ENCODE measurements at regions not wholly inside any gene's neighbourhood (a gene's known extent, or its start where the extent isn't known, plus 50 kb on each side); places are given as distances from the start of the nearest gene placed in this dataset.
"Not testable (repeated sequence)": the region's sequence is repeated elsewhere in the genome, so short reads cannot be mapped to it uniquely, and the experiment has no call there.

- DNase-seq = no peak
- Histone ChIP-seq H3K9me3 (peaks cover 0 to 27% (median 14%) of the 10 kb centered on the region in 8 donors), H3K4me3 (no peak overlapping the region), H3K27me3 (replicated peaks in 1 of 7) (no peaks in the 10 kb centered on the region), H3K27ac (no peak overlapping the region), H3K4me1 (no peaks in the 10 kb centered on the region), H3K36me3 (no peaks in the 10 kb centered on the region)
- TF ChIP-seq POLR2A (IDR thresholded peaks at IDR 0.05) (no peak), CTCF (IDR thresholded peaks at IDR 0.05 in 8 of 11, conservative IDR thresholded peaks at IDR 0.05 in 3 of 11) (no peak), POLR2AphosphoS5 (IDR thresholded peaks at IDR 0.05) (no peak)
- intact Hi-C loops (cut with DNase I; ENCODE audit: low total_unique reads) = no loop called here
- 65 to 82% (median 74%) methylated on average over 2 of the region's 2 CpGs for WGBS, 5 donors
Measured at GRCh38 chr21:19540287-19540686, 1136.7 kb upstream of the TMPRSS15 start.

GRCh38 chr21:19541602-19542001, 1138.0 kb upstream of the TMPRSS15 start:
- intact Hi-C loops (cut with DNase I; ENCODE audit: low total_unique reads) = no loop called here
- WGBS, 5 donors = 58 to 75% (median 68%) methylated on average over 2 of the region's 2 CpGs

GRCh38 chr21:19544493-19544892, 1140.9 kb upstream of the TMPRSS15 start:
- H3K27ac ChIP-seq; H3K4me3 ChIP-seq; intact Hi-C loops (cut with DNase I; ENCODE audit: low total_unique reads); H3K27me3 ChIP-seq (replicated peaks in 1 of 7); H3K36me3 ChIP-seq; H3K4me1 ChIP-seq; DNase-seq: not testable (repeated sequence)
- WGBS, 5 donors = 66 to 76% (median 70%) methylated on average over 4 of the region's 4 CpGs
- H3K9me3 ChIP-seq = peaks cover 0 to 41% (median 23%) of the 10 kb centered on the region in 8 donors

More at GRCh38 chr21:19541602-19542001, 1138.0 kb upstream of the TMPRSS15 start:
- no peak overlapping the region for H3K4me3 ChIP-seq
- no peaks in the 10 kb centered on the region for H3K36me3 ChIP-seq
- no peaks in the 10 kb centered on the region for H3K27me3 ChIP-seq (replicated peaks in 1 of 7)
- H3K4me1 ChIP-seq = no peaks in the 10 kb centered on the region
- H3K9me3 ChIP-seq = peaks cover 0 to 34% (median 19%) of the 10 kb centered on the region in 8 donors
- no peak for TF ChIP-seq CTCF (IDR thresholded peaks at IDR 0.05 in 8 of 11, conservative IDR thresholded peaks at IDR 0.05 in 3 of 11)
- no peak for TF ChIP-seq POLR2A (IDR thresholded peaks at IDR 0.05)
- TF ChIP-seq POLR2AphosphoS5 (IDR thresholded peaks at IDR 0.05) = no peak
- H3K27ac ChIP-seq = no peak overlapping the region
- DNase-seq = no peak

- H3K4me1 ChIP-seq = no peaks in the 10 kb centered on the region
- 76 to 87% (median 80%) methylated on average over 7 of the region's 7 CpGs for WGBS, 5 donors
Measured at GRCh38 chr21:19547951-19548840, 1144.6 kb upstream of the TMPRSS15 start.

More at GRCh38 chr21:19547951-19548840, 1144.6 kb upstream of the TMPRSS15 start:
- H3K27me3 ChIP-seq (replicated peaks in 1 of 7) = no peaks in the 10 kb centered on the region
- H3K36me3 ChIP-seq = no peaks in the 10 kb centered on the region
- DNase-seq = no peak
- intact Hi-C loops (cut with DNase I; ENCODE audit: low total_unique reads) = no loop called here
- H3K27ac ChIP-seq = no peak overlapping the region
- no peak for TF ChIP-seq POLR2A (IDR thresholded peaks at IDR 0.05)
- TF ChIP-seq CTCF (IDR thresholded peaks at IDR 0.05 in 8 of 11, conservative IDR thresholded peaks at IDR 0.05 in 3 of 11) = no peak
- TF ChIP-seq POLR2AphosphoS5 (IDR thresholded peaks at IDR 0.05) = no peak
- no peak overlapping the region for H3K4me3 ChIP-seq
- peaks cover 0 to 43% (median 21%) of the 10 kb centered on the region in 8 donors for H3K9me3 ChIP-seq
